CD4-positive, alpha-beta T cell (primary cell): ENCODE measurements at regions not wholly inside any gene's neighbourhood (a gene's known extent, or its start where the extent isn't known, plus 50 kb on each side); places are given as distances from the start of the nearest gene placed in this dataset.

Experiments used
- ATAC-seq: fragments of 200-7000 bp; cut with Tn5 transposase; one replicate; pipeline ENCODE4 v1.10.0; 2022; ENCODE audit warnings: mild to moderate bottlenecking; ENCODE audit not compliant: poor library complexity
- CTCF ChIA-PET: fragments of 350-600 bp; sonication (Branson Sonifier 250); formaldehyde crosslinking; loops from one replicate; lab custom pipeline; 2021; ENCODE audit warnings: antibody characterized with exemption, inconsistent platforms; lab: Charles Lee
- POLR2A ChIA-PET: fragments of 350-600 bp; sonication (Branson Sonifier 250); formaldehyde crosslinking; loops from one replicate; lab custom pipeline; 2021; ENCODE audit warnings: antibody characterized with exemption, inconsistent platforms; lab: Charles Lee
- DNase-seq, 14 experiments: peaks; one replicate each; pipeline ENCODE4 v3.0.0-alpha.2; 2013 to 2020; ENCODE audit warnings: mixed read lengths in 2 of 14
- H3K27ac ChIP-seq, 2 donors: one replicate each; pipeline versions ENCODE4 v1.5.1 to v1.7.0; 2013; ENCODE audit warnings: low read length in 2 of 2, low read depth in 1 of 2, mild to moderate bottlenecking in 1 of 2
- H3K27me3 ChIP-seq, 2 experiments: 1 replicate in 1 of 2; 2 replicates in 1 of 2; pipeline versions ENCODE4 v1.6.1 to v1.7.0; 2013; ENCODE audit warnings: low read length in 2 of 2, control low read depth in 1 of 2, mild to moderate bottlenecking in 1 of 2, moderate library complexity in 1 of 2; ENCODE audit not compliant: insufficient read depth in 2 of 2, control insufficient read depth in 1 of 2
- H3K36me3 ChIP-seq: one replicate; pipeline ENCODE4 v1.6.1; 2013; ENCODE audit warnings: low read length, control low read depth; ENCODE audit not compliant: insufficient read depth
- H3K4me1 ChIP-seq: one replicate; pipeline ENCODE4 v1.6.1; 2013; ENCODE audit warnings: low read length, control low read depth; ENCODE audit not compliant: insufficient read depth
- H3K4me3 ChIP-seq: one replicate; pipeline ENCODE4 v1.5.1; 2013; ENCODE audit warnings: mild to moderate bottlenecking, low read length, moderate library complexity
- H3K9me3 ChIP-seq, 2 experiments: 1 replicate in 1 of 2; 2 replicates in 1 of 2; pipeline versions ENCODE4 v1.6.1 to v1.7.0; 2013; ENCODE audit warnings: low read length in 2 of 2, mild to moderate bottlenecking in 2 of 2, control low read depth in 1 of 2, moderate library complexity in 1 of 2; ENCODE audit not compliant: control insufficient read depth in 1 of 2, insufficient read depth in 1 of 2
- H3K27ac Mint-ChIP-seq: one replicate; pipeline ENCODE4 v1.8.0; 2020; ENCODE audit warnings: mixed read lengths
- H3K27me3 Mint-ChIP-seq: one replicate; pipeline ENCODE4 v1.8.0; 2021; ENCODE audit warnings: mixed read lengths
- H3K36me3 Mint-ChIP-seq: one replicate; pipeline ENCODE4 v1.8.0; 2021; ENCODE audit warnings: low read depth, mixed read lengths
- H3K4me1 Mint-ChIP-seq: one replicate; pipeline ENCODE4 v1.8.0; 2021; ENCODE audit warnings: low read depth, mixed read lengths
- H3K4me3 Mint-ChIP-seq: one replicate; pipeline ENCODE4 v1.8.0; 2020; ENCODE audit warnings: mild to moderate bottlenecking, mixed read lengths
- H3K9me3 Mint-ChIP-seq: one replicate; pipeline ENCODE4 v1.8.0; 2020; ENCODE audit warnings: mixed read lengths
- CTCF ChIP-seq: fragments of 200-600 bp; IDR thresholded peaks from one replicate; pipeline ENCODE4 v1.8.0; 2022; ENCODE audit warnings: antibody characterized with exemption, mild to moderate bottlenecking
- intact Hi-C, 2 experiments: fragments of 100-400 bp; cut with DNase I in 1 of 2; cut with micrococcal nuclease in 1 of 2; formaldehyde crosslinking; loops; one replicate each; pipeline versions ENCODE4 v1.15.1 to v1.9.0; 2023 to 2025; cut with DNase I, micrococcal nuclease

GRCh38 chr4:111040904-111041303 is 418.0 kb upstream of the PITX2 start:
- Mint-ChIP-seq H3K27me3 (no peaks in the 10 kb centered on the region), H3K4me1 (no peaks in the 10 kb centered on the region), H3K4me3 (no peak overlapping the region), H3K36me3 (no peaks in the 10 kb centered on the region), H3K9me3 (peaks cover 2% of the 10 kb centered on the region), H3K27ac (no peak overlapping the region)
- no peaks in the 10 kb centered on the region for H3K27me3 ChIP-seq
- intact Hi-C loops = no loop called here
- no peak for DNase-seq
- no peak for ATAC-seq
- no peak overlapping the region for H3K27ac ChIP-seq
- no peak for TF ChIP-seq CTCF
- no peaks in the 10 kb centered on the region for H3K36me3 ChIP-seq
- POLR2A ChIA-PET = no interaction called here
- H3K4me1 ChIP-seq = no peaks in the 10 kb centered on the region
- CTCF ChIA-PET = no interaction called here
- no peaks in the 10 kb centered on the region for H3K9me3 ChIP-seq
- H3K4me3 ChIP-seq = no peak overlapping the region

GRCh38 chr4:111043286-111043685 is 420.4 kb upstream of the PITX2 start:
- Mint-ChIP-seq H3K36me3 (no peaks in the 10 kb centered on the region), H3K27ac (no peak overlapping the region), H3K27me3 (no peaks in the 10 kb centered on the region), H3K4me1 (no peaks in the 10 kb centered on the region), H3K9me3 (peaks cover 5% of the 10 kb centered on the region), H3K4me3 (no peak overlapping the region)
- no peak overlapping the region for H3K27ac ChIP-seq
- DNase-seq (no peak), ATAC-seq (no peak)
- no peak overlapping the region for H3K4me3 ChIP-seq
- ChIA-PET POLR2A (no interaction called here), CTCF (no interaction called here)
- H3K36me3 ChIP-seq = no peaks in the 10 kb centered on the region
- H3K9me3 ChIP-seq = peaks cover 0 to 1% of the 10 kb centered on the region in 2 experiments
- intact Hi-C loops = no loop called here
- no peaks in the 10 kb centered on the region for H3K27me3 ChIP-seq
- TF ChIP-seq CTCF = no peak
- no peaks in the 10 kb centered on the region for H3K4me1 ChIP-seq

GRCh38 chr4:111045992-111046391 is 423.1 kb upstream of the PITX2 start:
- no peak overlapping the region for H3K4me3 Mint-ChIP-seq
- H3K36me3 Mint-ChIP-seq = no peaks in the 10 kb centered on the region
- Histone ChIP-seq H3K4me3 (no peak overlapping the region), H3K4me1 (no peaks in the 10 kb centered on the region), H3K36me3 (no peaks in the 10 kb centered on the region), H3K9me3 (peaks cover 0 to 8% of the 10 kb centered on the region in 2 experiments), H3K27me3 (no peaks in the 10 kb centered on the region), H3K27ac (no peak overlapping the region)
- ChIA-PET CTCF (no interaction called here), POLR2A (no interaction called here)
- no peak for ATAC-seq
- no peaks in the 10 kb centered on the region for H3K4me1 Mint-ChIP-seq
- H3K27ac Mint-ChIP-seq = no peak overlapping the region
- no peak for DNase-seq
- no peak for TF ChIP-seq CTCF
- intact Hi-C loops = no loop called here
- H3K9me3 Mint-ChIP-seq = peaks cover 15% of the 10 kb centered on the region
- H3K27me3 Mint-ChIP-seq = no peaks in the 10 kb centered on the region
